Small intestine (tissue), 7 donors: ENCODE measurements at regions not wholly inside any gene's neighbourhood (a gene's known extent, or its start where the extent isn't known, plus 50 kb on each side); places are given as distances from the start of the nearest gene placed in this dataset.
A peak's percentile ranks its signal among the peaks of the same experiment; 100 is the strongest.

Experiments used
- DNase-seq, 2 donors: peaks; one replicate each; pipeline versions ENCODE4 v3.0.0 to v3.0.0-alpha.2; 2013
- FAIRE-seq: peaks from 2 replicates; lab custom pipeline; 2012; peaks lifted over from hg19 to GRCh38; lab: Jason Lieb, UNC
- H3K27ac ChIP-seq, 3 donors: one replicate each; pipeline ENCODE4 v1.5.1; 2013; ENCODE audit warnings: low read length in 2 of 3, mild to moderate bottlenecking in 2 of 3, control low read depth in 1 of 3, inconsistent platforms in 1 of 3, low read depth in 1 of 3, moderate library complexity in 1 of 3
- H3K27me3 ChIP-seq, 3 donors: one replicate each; pipeline ENCODE4 v1.6.1; 2013; ENCODE audit warnings: low read length in 3 of 3, inconsistent platforms in 1 of 3; ENCODE audit not compliant: control insufficient read depth in 3 of 3, insufficient read depth in 3 of 3
- H3K36me3 ChIP-seq, 3 donors: one replicate each; pipeline ENCODE4 v1.6.1; 2013; ENCODE audit warnings: low read length in 3 of 3, inconsistent platforms in 1 of 3, low read depth in 1 of 3, mild to moderate bottlenecking in 1 of 3, moderate library complexity in 1 of 3; ENCODE audit not compliant: control insufficient read depth in 3 of 3, insufficient read depth in 2 of 3
- H3K4me1 ChIP-seq, 3 donors: one replicate each; pipeline ENCODE4 v1.6.1; 2013; ENCODE audit warnings: low read length in 2 of 3, inconsistent platforms in 1 of 3, low read depth in 1 of 3, mild to moderate bottlenecking in 1 of 3, moderate library complexity in 1 of 3; ENCODE audit not compliant: control insufficient read depth in 3 of 3, insufficient read depth in 2 of 3
- H3K4me3 ChIP-seq, 3 donors: one replicate each; pipeline ENCODE4 v1.5.1; 2013; ENCODE audit warnings: low read length in 3 of 3, control low read depth in 1 of 3, inconsistent platforms in 1 of 3, low read depth in 1 of 3, mild to moderate bottlenecking in 1 of 3, moderate library complexity in 1 of 3
- H3K9me3 ChIP-seq, 2 donors: one replicate each; pipeline ENCODE4 v1.6.1; 2013; ENCODE audit warnings: low read depth in 1 of 2, low read length in 1 of 2; ENCODE audit not compliant: control insufficient read depth in 2 of 2, insufficient read depth in 1 of 2
- whole genome bisulfite sequencing, 3 donors: extraction: QIAGEN DNeasy Blood & Tissue Kit; methylation state at CpG; one replicate each; pipeline ENCODE4 v1.1.7; 2013; 5-methylcytosine and 5-hydroxymethylcytosine counted together
- donor health status: healthy with polysubstance abuse.
- donor health status: control.
- donor health status: control.
- donor health status: Bipolar disorder and iron deficiency.
- donor health status: healthy.

DNA sequence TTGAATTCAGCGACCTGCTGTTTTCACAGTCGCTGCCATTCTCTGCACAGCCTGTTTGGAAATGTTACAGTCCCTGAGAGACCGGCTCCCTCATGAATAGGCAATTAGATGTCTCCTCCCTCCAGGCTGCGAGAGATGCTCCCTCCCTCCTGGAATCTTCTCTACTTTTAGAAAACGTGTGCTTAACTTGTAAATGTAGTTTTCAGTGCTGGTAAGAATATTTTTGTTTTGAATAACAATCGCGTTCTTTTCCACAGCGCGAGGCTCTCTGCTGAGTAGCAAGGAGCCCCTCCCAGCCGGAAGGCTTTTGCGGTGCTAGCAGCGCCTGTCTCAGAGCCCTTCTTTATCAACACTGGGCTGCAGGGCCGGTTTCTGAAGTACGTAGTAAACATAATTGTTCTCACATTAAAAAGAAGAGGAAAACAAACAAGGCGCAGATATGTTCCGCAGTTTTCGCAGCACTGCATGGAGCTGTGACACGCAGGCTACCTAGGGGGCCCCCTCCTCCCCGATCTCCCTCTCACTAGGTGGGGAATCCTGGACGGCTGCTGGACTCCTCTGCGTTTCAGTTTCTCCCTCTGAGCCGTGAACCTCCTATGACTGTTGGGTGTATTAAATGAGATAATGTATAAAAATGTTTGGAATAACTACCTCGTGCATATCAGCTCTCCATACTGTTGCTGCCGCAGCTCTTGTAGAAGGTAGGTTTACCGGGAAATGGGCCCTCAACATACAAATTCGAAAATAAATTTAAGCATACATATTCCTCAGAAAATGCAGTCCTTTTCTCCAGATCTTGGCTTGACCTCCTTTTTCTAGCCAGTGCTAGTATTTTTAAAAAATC is 79.0 kb upstream of the SPACA1 start:
- FAIRE-seq: no peak
- H3K9me3 ChIP-seq: no peaks in the 10 kb centered on the region
- WGBS, 3 donors: 11 to 12% (median 11%) methylated on average over 26 of the region's 26 CpGs

DNA sequence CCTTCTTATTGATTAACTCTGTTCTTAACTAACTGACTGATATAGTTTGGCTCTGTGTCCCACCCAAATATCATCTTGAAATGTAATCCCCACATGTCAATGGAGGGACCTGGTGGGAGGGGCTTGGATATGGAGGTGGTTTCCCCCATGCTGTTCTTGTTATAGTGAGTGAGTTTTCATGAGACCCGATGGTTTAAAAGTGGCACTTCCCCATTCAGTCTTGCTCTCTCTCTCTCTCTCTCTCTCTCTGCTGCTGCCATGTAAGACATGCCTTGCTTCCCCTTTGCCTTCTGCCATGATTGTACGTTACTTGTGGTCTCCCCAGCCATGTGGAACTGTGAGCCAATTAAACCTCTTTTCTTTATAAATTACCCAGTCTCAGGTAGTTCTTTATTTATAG is 81.8 kb upstream of the SPACA1 start:
- no peak for FAIRE-seq
- 34 to 52% (median 45%) methylated on average over 2 of the region's 2 CpGs for WGBS, 3 donors

More for the DNA sequence above, 79.0 kb upstream of the SPACA1 start:
- H3K4me3 ChIP-seq: peak overlapping the region in 2 of 3 donors; percentile 7 to 31
- no peaks in the 10 kb centered on the region for H3K4me1 ChIP-seq
- H3K27me3 ChIP-seq: peaks cover 0 to 7% (median 5%) of the 10 kb centered on the region in 3 donors
- no peak overlapping the region for H3K27ac ChIP-seq
- no peaks in the 10 kb centered on the region for H3K36me3 ChIP-seq
- peak; percentile 12 to 36 for DNase-seq

DNA sequence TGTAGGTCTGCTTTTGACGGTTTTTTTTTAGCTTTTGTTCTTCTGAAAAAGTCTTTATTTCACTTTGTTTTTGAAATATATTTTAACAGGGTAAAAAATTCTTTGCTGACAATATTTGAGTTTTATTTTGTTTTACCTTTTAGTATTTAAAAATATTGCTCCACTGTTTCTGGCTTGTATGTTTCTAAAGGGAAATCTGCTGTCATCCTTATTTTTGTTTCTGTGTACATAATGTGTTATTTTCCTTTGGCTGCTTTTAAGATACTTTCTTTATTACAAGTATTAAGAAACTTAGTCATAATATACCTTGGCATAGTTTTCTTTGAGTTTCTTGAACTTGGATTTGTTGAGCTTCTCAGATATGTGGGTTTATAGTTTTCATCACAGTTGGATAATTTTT is 88.6 kb upstream of the SPACA1 start:
- WGBS, 3 donors: 85 to 89% (median 88%) methylated on average over 1 of the region's 1 CpG
- DNase-seq: no peak
- H3K27ac ChIP-seq: no peak overlapping the region
- H3K4me3 ChIP-seq: no peak overlapping the region
- H3K36me3 ChIP-seq: no peaks in the 10 kb centered on the region
- peaks cover 0 to 3% (median 0%) of the 10 kb centered on the region in 3 donors for H3K27me3 ChIP-seq
- no peaks in the 10 kb centered on the region for H3K4me1 ChIP-seq
- H3K9me3 ChIP-seq: no peaks in the 10 kb centered on the region
- FAIRE-seq: no peak

More for the DNA sequence above, 81.8 kb upstream of the SPACA1 start:
- Histone ChIP-seq H3K27me3 (peaks cover 0 to 10% (median 5%) of the 10 kb centered on the region in 3 donors), H3K27ac (no peak overlapping the region), H3K4me3 (no peak overlapping the region), H3K4me1 (no peaks in the 10 kb centered on the region), H3K36me3 (no peaks in the 10 kb centered on the region), H3K9me3 (no peaks in the 10 kb centered on the region)
- no peak for DNase-seq

DNA sequence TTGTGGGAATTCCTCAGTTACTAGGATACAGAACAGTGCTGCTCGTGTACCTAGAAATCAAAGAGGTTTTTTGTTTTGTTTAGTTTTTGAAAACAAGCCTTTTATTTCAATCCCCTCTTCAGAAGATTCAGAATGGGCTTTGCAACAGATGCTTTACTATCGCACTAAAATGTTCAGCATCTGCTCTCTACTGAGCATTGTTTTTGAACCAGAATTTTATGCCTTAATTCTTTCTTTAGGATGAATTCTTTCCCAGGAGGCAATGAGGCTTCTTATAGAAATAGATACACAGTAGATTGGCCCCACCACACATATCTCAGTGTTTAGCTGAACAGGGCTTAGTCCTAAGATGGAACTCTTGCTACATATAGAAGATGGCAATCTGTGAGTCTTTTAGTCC is 95.9 kb upstream of the SPACA1 start:
- DNase-seq (no peak), FAIRE-seq (no peak)
- H3K4me1 ChIP-seq: no peaks in the 10 kb centered on the region
- no peaks in the 10 kb centered on the region for H3K36me3 ChIP-seq
- WGBS, 3 donors: 77 to 90% (median 84%) methylated on average over 2 of the region's 2 CpGs
- no peak overlapping the region for H3K4me3 ChIP-seq
- H3K9me3 ChIP-seq: no peaks in the 10 kb centered on the region
- no peak overlapping the region for H3K27ac ChIP-seq
- no peaks in the 10 kb centered on the region for H3K27me3 ChIP-seq

DNA sequence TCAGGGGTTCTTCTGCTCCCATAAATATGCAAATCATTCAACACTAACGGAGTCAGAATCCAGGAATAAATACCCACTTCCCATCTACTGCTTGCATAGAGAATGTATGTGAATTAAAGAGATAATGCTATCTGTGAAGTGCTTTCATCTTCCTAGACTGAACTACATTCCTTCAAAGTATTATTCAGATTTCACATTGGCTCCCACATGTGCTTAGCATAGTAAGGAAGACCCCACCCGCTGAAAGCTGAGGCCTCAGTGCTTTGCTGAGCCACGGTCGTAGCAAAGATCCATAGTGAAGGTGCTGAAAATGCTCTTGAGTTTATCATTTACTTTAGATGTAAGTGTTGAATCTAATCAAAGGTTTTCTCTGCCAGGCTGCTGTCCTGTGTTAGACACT is 97.0 kb upstream of the SPACA1 start:
- H3K4me3 ChIP-seq: no peak overlapping the region
- no peaks in the 10 kb centered on the region for H3K4me1 ChIP-seq
- FAIRE-seq: no peak
- no peak for DNase-seq
- 83 to 88% (median 87%) methylated on average over 4 of the region's 4 CpGs for WGBS, 3 donors
- H3K9me3 ChIP-seq: no peaks in the 10 kb centered on the region
- no peaks in the 10 kb centered on the region for H3K36me3 ChIP-seq
- H3K27ac ChIP-seq: no peak overlapping the region
- no peaks in the 10 kb centered on the region for H3K27me3 ChIP-seq

DNA sequence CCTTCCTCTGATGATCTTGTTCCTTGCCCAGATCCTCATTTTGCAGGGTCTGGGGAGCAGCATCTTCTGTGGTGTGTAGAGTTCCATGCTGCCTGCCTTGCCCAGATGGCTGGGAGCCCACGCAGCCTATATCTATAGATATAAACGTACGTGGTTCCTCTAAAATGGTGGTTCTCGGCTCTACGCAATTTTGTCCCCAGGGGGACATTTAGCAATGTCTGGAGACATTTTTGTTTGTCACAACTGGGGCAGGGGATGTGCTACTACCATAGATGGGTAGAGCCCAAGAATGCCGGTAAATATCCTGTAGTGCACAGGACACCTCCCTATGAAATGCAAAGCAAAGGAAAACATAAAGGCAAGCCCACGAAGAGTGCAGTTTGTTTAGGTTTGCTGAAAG is 98.4 kb upstream of the SPACA1 start:
- Histone ChIP-seq H3K4me3 (no peak overlapping the region), H3K36me3 (no peaks in the 10 kb centered on the region), H3K27ac (no peak overlapping the region), H3K9me3 (no peaks in the 10 kb centered on the region), H3K27me3 (no peaks in the 10 kb centered on the region), H3K4me1 (no peaks in the 10 kb centered on the region)
- no peak for DNase-seq
- FAIRE-seq: no peak
- 84 to 87% (median 86%) methylated on average over 7 of the region's 7 CpGs for WGBS, 3 donors

DNA sequence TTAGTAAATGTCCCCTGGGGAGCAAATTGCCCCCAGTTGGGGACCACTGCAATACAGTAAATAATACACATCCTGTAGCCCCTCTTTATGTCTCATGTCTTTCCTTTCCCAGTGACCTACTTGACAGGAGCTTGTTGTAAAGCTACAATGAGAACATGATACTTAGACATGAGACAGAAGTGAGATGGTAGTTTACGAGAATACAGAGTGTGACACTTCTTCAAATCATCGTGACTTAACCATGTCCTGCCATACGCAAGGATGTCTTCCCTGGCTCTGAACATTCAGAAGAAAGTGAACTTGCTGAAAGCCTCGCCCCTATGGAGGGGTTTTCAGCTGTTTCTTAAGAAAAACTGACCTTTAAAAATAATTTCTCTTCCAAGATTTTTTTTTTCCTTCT is 101.0 kb upstream of the SPACA1 start:
- no peaks in the 10 kb centered on the region for H3K27me3 ChIP-seq
- no peaks in the 10 kb centered on the region for H3K9me3 ChIP-seq
- H3K4me3 ChIP-seq: no peak overlapping the region
- DNase-seq (no peak), FAIRE-seq (no peak)
- H3K36me3 ChIP-seq: no peaks in the 10 kb centered on the region
- WGBS, 3 donors: 80 to 85% (median 82%) methylated on average over 4 of the region's 4 CpGs
- no peaks in the 10 kb centered on the region for H3K4me1 ChIP-seq
- no peak overlapping the region for H3K27ac ChIP-seq

DNA sequence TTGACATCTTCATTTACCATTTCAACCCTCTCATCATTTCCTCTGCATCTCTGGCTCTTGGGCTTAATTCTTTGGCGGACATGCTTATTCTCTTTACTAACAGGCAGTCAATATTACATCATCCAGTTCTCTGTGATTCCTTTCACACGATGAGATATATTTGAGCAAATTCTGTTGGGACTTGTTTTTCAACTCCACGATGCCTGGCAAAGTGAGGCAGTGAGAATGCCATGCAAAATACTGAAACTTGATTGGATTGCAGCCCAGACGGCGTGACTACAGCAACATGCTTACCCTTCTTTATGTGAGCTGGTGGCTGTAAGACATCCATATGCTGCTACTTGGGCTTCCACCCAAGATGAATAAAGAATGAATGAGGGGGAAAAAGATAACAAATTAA is 101.7 kb upstream of the SPACA1 start:
- H3K27ac ChIP-seq: no peak overlapping the region
- H3K27me3 ChIP-seq: no peaks in the 10 kb centered on the region
- WGBS, 3 donors: 76 to 83% (median 81%) methylated on average over 5 of the region's 5 CpGs
- H3K36me3 ChIP-seq: no peaks in the 10 kb centered on the region
- DNase-seq (no peak), FAIRE-seq (no peak)
- no peak overlapping the region for H3K4me3 ChIP-seq
- no peaks in the 10 kb centered on the region for H3K4me1 ChIP-seq
- no peaks in the 10 kb centered on the region for H3K9me3 ChIP-seq
